Skeletal muscle tissue (tissue), 3 donors: ENCODE measurements at regions not wholly inside any gene's neighbourhood (a gene's known extent, or its start where the extent isn't known, plus 50 kb on each side); places are given as distances from the start of the nearest gene placed in this dataset.

ENCODE experiments used
- H3K27ac ChIP-seq: one replicate; pipeline ENCODE4 v1.7.0; 2013; ENCODE audit warnings: mild to moderate bottlenecking, low read depth, low read length, inconsistent platforms
- H3K27me3 ChIP-seq, 3 donors: one replicate each; pipeline ENCODE4 v1.7.0; 2013; ENCODE audit warnings: low read length in 3 of 3; ENCODE audit not compliant: control insufficient read depth in 3 of 3, insufficient read depth in 3 of 3
- H3K36me3 ChIP-seq, 3 donors: one replicate each; pipeline ENCODE4 v1.7.0; 2013; ENCODE audit warnings: low read length in 3 of 3; ENCODE audit not compliant: control insufficient read depth in 3 of 3, insufficient read depth in 3 of 3
- H3K4me1 ChIP-seq, 3 donors: one replicate each; pipeline ENCODE4 v1.7.0; 2013; ENCODE audit warnings: low read length in 3 of 3, mild to moderate bottlenecking in 3 of 3; ENCODE audit not compliant: control insufficient read depth in 3 of 3, insufficient read depth in 3 of 3
- H3K4me3 ChIP-seq, 3 donors: one replicate each; pipeline ENCODE4 v1.7.0; 2013; ENCODE audit warnings: low read length in 3 of 3
- H3K9ac ChIP-seq, 3 donors: one replicate each; pipeline ENCODE4 v1.7.0; 2013; ENCODE audit warnings: low read length in 3 of 3, mild to moderate bottlenecking in 3 of 3, moderate library complexity in 2 of 3, low read depth in 1 of 3
- H3K9me3 ChIP-seq, 3 donors: one replicate each; pipeline ENCODE4 v1.7.0; 2013; ENCODE audit warnings: low read length in 3 of 3; ENCODE audit not compliant: control insufficient read depth in 3 of 3
- donor health status: Osteomylitis.

GRCh38 chr12:124623344-124624035, 56.1 kb upstream of the NCOR2 start:
- H3K9ac ChIP-seq: no peak overlapping the region
- peaks cover 0 to 8% (median 0%) of the 10 kb centered on the region in 3 donors for H3K9me3 ChIP-seq
- peaks cover 35 to 42% (median 35%) of the 10 kb centered on the region in 3 donors for H3K4me1 ChIP-seq
- H3K4me3 ChIP-seq: no peak overlapping the region
- H3K36me3 ChIP-seq: no peaks in the 10 kb centered on the region
- H3K27ac ChIP-seq: no peak overlapping the region
- H3K27me3 ChIP-seq: no peaks in the 10 kb centered on the region

- Histone ChIP-seq H3K36me3 (no peaks in the 10 kb centered on the region), H3K9ac (peak overlapping the region in 1 of 3 donors; percentile 28), H3K4me1 (peaks cover 35 to 42% (median 35%) of the 10 kb centered on the region in 3 donors), H3K27ac (no peak overlapping the region), H3K9me3 (peaks cover 0 to 8% (median 0%) of the 10 kb centered on the region in 3 donors), H3K27me3 (no peaks in the 10 kb centered on the region), H3K4me3 (peak overlapping the region in 1 of 3 donors; percentile 22)
Measured at GRCh38 chr12:124622764-124623163, 55.4 kb upstream of the NCOR2 start.

- no peaks in the 10 kb centered on the region for H3K27me3 ChIP-seq
- H3K4me1 ChIP-seq: peaks cover 35 to 40% (median 35%) of the 10 kb centered on the region in 3 donors
- peaks cover 0 to 8% (median 0%) of the 10 kb centered on the region in 3 donors for H3K9me3 ChIP-seq
- H3K4me3 ChIP-seq: no peak overlapping the region
- peak overlapping the region in 1 of 3 donors; percentile 28 for H3K9ac ChIP-seq
- H3K27ac ChIP-seq: no peak overlapping the region
- H3K36me3 ChIP-seq: no peaks in the 10 kb centered on the region
Measured at GRCh38 chr12:124622331-124622730, 54.9 kb upstream of the NCOR2 start.

GRCh38 chr12:124621296-124621660, 53.9 kb upstream of the NCOR2 start:
- Histone ChIP-seq H3K9me3 (peaks cover 0 to 8% (median 0%) of the 10 kb centered on the region in 3 donors), H3K27ac (peak overlapping the region; percentile 50), H3K9ac (peak overlapping the region; percentile 40 to 75 (median 63)), H3K4me1 (peaks cover 26 to 32% (median 30%) of the 10 kb centered on the region in 3 donors), H3K36me3 (no peaks in the 10 kb centered on the region), H3K27me3 (no peaks in the 10 kb centered on the region), H3K4me3 (peak overlapping the region; percentile 44 to 56 (median 45))

GRCh38 chr12:124620606-124621295, 53.3 kb upstream of the NCOR2 start:
- no peaks in the 10 kb centered on the region for H3K27me3 ChIP-seq
- H3K9me3 ChIP-seq: peaks cover 0 to 8% (median 0%) of the 10 kb centered on the region in 3 donors
- H3K4me3 ChIP-seq: peak overlapping the region; percentile 44 to 56 (median 45)
- no peaks in the 10 kb centered on the region for H3K36me3 ChIP-seq
- peaks cover 21 to 27% (median 25%) of the 10 kb centered on the region in 3 donors for H3K4me1 ChIP-seq
- peak overlapping the region in 2 of 3 donors; percentile 63 to 75 for H3K9ac ChIP-seq
- H3K27ac ChIP-seq: peak overlapping the region; percentile 50

GRCh38 chr12:124618291-124618902, 51.0 kb upstream of the NCOR2 start:
- H3K27me3 ChIP-seq: no peaks in the 10 kb centered on the region
- no peaks in the 10 kb centered on the region for H3K36me3 ChIP-seq
- H3K4me3 ChIP-seq: no peak overlapping the region
- peaks cover 0 to 4% (median 0%) of the 10 kb centered on the region in 3 donors for H3K9me3 ChIP-seq
- no peak overlapping the region for H3K9ac ChIP-seq
- H3K4me1 ChIP-seq: peaks cover 17 to 23% (median 22%) of the 10 kb centered on the region in 3 donors
- H3K27ac ChIP-seq: no peak overlapping the region

- peaks cover 0 to 2% (median 0%) of the 10 kb centered on the region in 3 donors for H3K9me3 ChIP-seq
- H3K36me3 ChIP-seq: no peaks in the 10 kb centered on the region
- H3K27me3 ChIP-seq: no peaks in the 10 kb centered on the region
- peaks cover 17 to 22% (median 20%) of the 10 kb centered on the region in 3 donors for H3K4me1 ChIP-seq
- H3K4me3 ChIP-seq: no peak overlapping the region
- H3K27ac ChIP-seq: no peak overlapping the region
- H3K9ac ChIP-seq: no peak overlapping the region
Measured at GRCh38 chr12:124617615-124618014, 50.2 kb upstream of the NCOR2 start.
